ENCODE measurements at regions not wholly inside any gene's neighbourhood (a gene's known extent, or its start where the extent isn't known, plus 50 kb on each side); places are given as distances from the start of the nearest gene placed in this dataset.

DNA sequence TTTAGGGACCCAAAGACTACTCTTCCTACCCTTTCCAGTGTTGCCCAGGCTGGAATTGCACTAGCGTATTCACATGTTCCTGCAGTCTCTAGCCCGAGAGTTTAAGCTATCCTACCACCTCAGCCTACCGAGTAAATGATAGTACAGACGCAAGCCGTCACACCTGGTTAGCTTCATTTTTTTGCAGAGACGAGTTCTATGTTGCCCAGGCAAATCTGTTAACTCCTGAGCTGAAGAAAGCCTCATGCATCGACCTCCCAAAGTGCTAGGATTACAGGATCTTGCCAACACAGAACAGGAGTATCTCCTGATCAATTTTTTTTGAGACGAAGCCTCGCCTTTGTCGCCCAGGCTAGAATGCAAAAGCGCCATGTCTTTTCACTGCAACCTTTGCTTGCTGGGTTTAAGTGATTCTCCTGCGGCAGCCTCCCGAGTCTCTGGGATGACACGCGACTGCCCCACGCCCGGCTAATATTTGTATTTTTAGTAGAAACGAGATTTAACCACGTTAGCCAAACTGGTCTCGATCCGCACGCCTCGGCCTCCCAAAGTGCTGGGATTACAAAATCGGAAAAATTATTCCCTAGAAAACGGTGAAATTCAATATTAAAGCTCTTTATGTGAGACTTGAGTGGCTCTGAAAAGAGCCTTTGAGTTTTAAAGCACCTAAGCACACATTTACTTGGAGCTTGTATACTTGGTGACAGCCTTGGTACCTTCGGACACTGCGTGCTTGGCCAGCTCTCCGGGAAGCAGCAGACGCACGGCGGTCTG is 128.5 kb downstream of the HFE start:
- intact Hi-C loops (cut with DNase I), result loop anchor here in 1 of 10 donors (5.0 kb wide), 1 partner anchor 93 kb away; a partner anchor contains a TSS
- Histone ChIP-seq H3K4me1 (peaks cover 0 to 31% (median 9%) of the 10 kb centered on the region in 12 donors), H3K27ac (peak overlapping the region; percentile 33 to 98 (median 94)), H3K9me3 (no peaks in the 10 kb centered on the region), H3K27me3 (peaks cover 0 to 18% (median 0%) of the 10 kb centered on the region in 9 donors), H3K4me3 (peak overlapping the region; percentile 19 to 74 (median 62)), H3K36me3 (no peaks in the 10 kb centered on the region)
- DNase-seq (peak in 1 of 5 donors; percentile 57), ATAC-seq (peak; percentile 60 to 66 (median 62))
- TF ChIP-seq, protein P1, sequence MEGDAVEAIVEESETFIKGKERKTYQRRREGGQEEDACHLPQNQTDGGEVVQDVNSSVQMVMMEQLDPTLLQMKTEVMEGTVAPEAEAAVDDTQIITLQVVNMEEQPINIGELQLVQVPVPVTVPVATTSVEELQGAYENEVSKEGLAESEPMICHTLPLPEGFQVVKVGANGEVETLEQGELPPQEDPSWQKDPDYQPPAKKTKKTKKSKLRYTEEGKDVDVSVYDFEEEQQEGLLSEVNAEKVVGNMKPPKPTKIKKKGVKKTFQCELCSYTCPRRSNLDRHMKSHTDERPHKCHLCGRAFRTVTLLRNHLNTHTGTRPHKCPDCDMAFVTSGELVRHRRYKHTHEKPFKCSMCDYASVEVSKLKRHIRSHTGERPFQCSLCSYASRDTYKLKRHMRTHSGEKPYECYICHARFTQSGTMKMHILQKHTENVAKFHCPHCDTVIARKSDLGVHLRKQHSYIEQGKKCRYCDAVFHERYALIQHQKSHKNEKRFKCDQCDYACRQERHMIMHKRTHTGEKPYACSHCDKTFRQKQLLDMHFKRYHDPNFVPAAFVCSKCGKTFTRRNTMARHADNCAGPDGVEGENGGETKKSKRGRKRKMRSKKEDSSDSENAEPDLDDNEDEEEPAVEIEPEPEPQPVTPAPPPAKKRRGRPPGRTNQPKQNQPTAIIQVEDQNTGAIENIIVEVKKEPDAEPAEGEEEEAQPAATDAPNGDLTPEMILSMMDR (IDR thresholded peaks at IDR 0.05), result no peak
- no peak for TF ChIP-seq POLR2A (IDR thresholded peaks at IDR 0.05)
- 1 to 3% (median 3%) methylated on average over 31 of the region's 31 CpGs for WGBS, 4 donors

DNA sequence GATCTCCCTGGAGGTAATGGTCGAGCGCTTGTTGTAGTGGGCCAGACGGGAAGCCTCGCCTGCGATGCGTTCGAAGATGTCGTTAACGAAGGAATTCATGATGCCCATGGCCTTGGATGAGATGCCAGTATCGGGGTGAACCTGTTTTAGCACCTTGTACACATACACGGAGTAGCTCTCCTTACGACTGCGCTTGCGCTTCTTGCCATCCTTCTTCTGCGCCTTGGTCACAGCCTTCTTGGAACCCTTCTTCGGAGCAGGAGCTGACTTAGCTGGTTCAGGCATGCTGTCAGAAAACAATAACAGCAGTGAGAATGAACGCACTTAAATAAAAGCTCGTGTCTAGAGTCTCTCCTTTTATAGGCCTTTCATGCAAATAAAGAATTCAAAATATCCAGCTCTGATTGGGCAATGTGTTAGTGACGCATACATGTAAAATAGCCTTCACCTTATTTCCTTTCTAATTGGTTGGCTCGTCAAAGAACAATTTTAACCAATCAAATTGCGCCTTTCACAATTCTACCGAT is 129.2 kb downstream of the HFE start:
- H3K9me3 ChIP-seq, result no peaks in the 10 kb centered on the region
- peaks cover 0 to 20% (median 0%) of the 10 kb centered on the region in 9 donors for H3K27me3 ChIP-seq
- peak overlapping the region; percentile 19 to 74 (median 62) for H3K4me3 ChIP-seq
- peak; percentile 84 to 98 for TF ChIP-seq POLR2A (IDR thresholded peaks at IDR 0.05)
- TF ChIP-seq, protein P1 (IDR thresholded peaks at IDR 0.05), result no peak
- ATAC-seq (peak; percentile 86 to 89 (median 88)), DNase-seq (peak; percentile 56 to 70 (median 60))
- H3K36me3 ChIP-seq, result no peaks in the 10 kb centered on the region
- 0 to 1% (median 1%) methylated on average over 22 of the region's 22 CpGs for WGBS, 4 donors
- H3K27ac ChIP-seq, result peak overlapping the region; percentile 81 to 98 (median 94)
- peaks cover 0 to 31% (median 9%) of the 10 kb centered on the region in 12 donors for H3K4me1 ChIP-seq
- intact Hi-C loops (cut with DNase I), result loop anchor here in 1 of 10 donors (5.0 kb wide), 1 partner anchor 94 kb away; a partner anchor contains a TSS

DNA sequence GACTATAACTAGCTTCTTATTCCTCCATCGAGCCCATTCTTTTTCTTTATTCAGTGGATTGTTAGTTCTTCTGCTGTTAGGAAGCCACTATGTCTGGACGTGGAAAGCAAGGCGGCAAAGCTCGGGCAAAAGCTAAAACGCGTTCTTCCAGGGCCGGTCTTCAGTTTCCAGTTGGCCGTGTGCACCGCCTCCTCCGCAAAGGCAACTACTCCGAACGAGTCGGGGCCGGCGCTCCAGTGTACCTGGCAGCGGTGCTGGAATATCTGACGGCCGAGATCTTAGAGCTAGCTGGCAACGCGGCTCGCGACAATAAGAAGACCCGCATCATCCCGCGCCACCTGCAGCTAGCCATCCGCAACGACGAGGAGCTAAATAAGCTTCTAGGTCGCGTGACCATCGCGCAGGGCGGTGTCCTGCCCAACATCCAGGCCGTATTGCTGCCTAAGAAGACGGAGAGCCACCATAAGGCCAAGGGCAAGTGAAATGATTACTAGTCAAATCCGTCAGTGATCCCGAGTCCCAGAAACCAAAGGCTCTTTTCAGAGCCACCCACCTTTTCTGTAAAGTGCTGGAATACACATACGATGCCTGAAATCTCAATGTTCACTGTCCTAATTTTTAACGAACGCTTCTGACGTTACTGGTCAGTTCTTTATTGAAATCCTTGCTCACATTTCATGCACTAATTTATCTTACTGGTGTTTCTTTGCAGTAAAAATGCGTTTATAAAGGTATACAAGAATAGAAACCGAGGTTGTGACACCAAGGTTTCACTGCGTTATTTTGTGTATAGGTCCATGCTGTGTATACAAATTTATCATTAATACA is 129.9 kb downstream of the HFE start:
- 1 to 2% (median 1%) methylated on average over 42 to 44 of the region's 44 CpGs for WGBS, 4 donors
- no peaks in the 10 kb centered on the region for H3K9me3 ChIP-seq
- peak in 1 of 2 donors; percentile 42 for TF ChIP-seq POLR2A (IDR thresholded peaks at IDR 0.05)
- TF ChIP-seq, protein P1 (IDR thresholded peaks at IDR 0.05), result peak in 11 of 12 donors; percentile 4 to 59 (median 39)
- intact Hi-C loops (cut with DNase I), result loop anchor here in 1 of 10 donors (5.0 kb wide), 1 partner anchor 95 kb away; a partner anchor contains a TSS
- H3K27ac ChIP-seq, result peak overlapping the region; percentile 81 to 98 (median 94)
- DNase-seq, result peak; percentile 77 to 87 (median 86)
- peak; percentile 73 to 84 (median 84) for ATAC-seq
- peaks cover 0 to 31% (median 9%) of the 10 kb centered on the region in 12 donors for H3K4me1 ChIP-seq
- H3K27me3 ChIP-seq, result peaks cover 0 to 26% (median 0%) of the 10 kb centered on the region in 9 donors
- no peaks in the 10 kb centered on the region for H3K36me3 ChIP-seq
- peak overlapping the region; percentile 8 to 74 (median 62) for H3K4me3 ChIP-seq
